SIG-M5 treated with dmso at 0.1 percent for 504 hours (cell line): ENCODE measurements at regions not wholly inside any gene's neighbourhood (a gene's known extent, or its start where the extent isn't known, plus 50 kb on each side); places are given as distances from the start of the nearest gene placed in this dataset.
"Not testable (repeated sequence)": the region's sequence is repeated elsewhere in the genome, so short reads cannot be mapped to it uniquely, and the experiment has no call there.

Source experiments
- DNase-seq: peaks from one replicate; lab custom pipeline; 2025; ENCODE audit not compliant: unreplicated experiment; lab: John Stamatoyannopoulos, UW

GRCh38 chr4:153873741-153874140, 84.9 kb upstream of the SFRP2 start:
- DNase-seq, result no peak

GRCh38 chr4:153866766-153867165, 77.9 kb upstream of the SFRP2 start:
- DNase-seq, result not testable (repeated sequence)

GRCh38 chr4:153852501-153852900, 63.6 kb upstream of the SFRP2 start:
- DNase-seq, result no peak

- DNase-seq, result no peak
These were observed 61.8 kb upstream of the SFRP2 start for GRCh38 chr4:153850533-153851280.

- no peak for DNase-seq
These were observed 55.3 kb upstream of the SFRP2 start for GRCh38 chr4:153844144-153844543.
